Activated CD4-positive, alpha-beta memory T cell treated with anti-CD3 and anti-CD28 coated beads for 36 hours (primary cell): ENCODE measurements at regions not wholly inside any gene's neighbourhood (a gene's known extent, or its start where the extent isn't known, plus 50 kb on each side); places are given as distances from the start of the nearest gene placed in this dataset.

Experiments
- CTCF ChIA-PET: fragments of 350-600 bp; sonication (Branson Sonifier 250); formaldehyde crosslinking; loops from one replicate; lab custom pipeline; 2021; ENCODE audit warnings: antibody characterized with exemption, inconsistent platforms; lab: Charles Lee
- POLR2A ChIA-PET: fragments of 350-600 bp; sonication (Branson Sonifier 250); formaldehyde crosslinking; loops from one replicate; lab custom pipeline; 2021; ENCODE audit warnings: antibody characterized with exemption; lab: Charles Lee
- DNase-seq: peaks from one replicate; pipeline ENCODE4 v3.0.0-alpha.2; 2020
- H3K27ac Mint-ChIP-seq: one replicate; pipeline ENCODE4 v1.8.0; 2021; ENCODE audit warnings: mixed read lengths
- H3K27me3 Mint-ChIP-seq: one replicate; pipeline ENCODE4 v1.8.0; 2021; ENCODE audit warnings: mixed read lengths
- H3K36me3 Mint-ChIP-seq: one replicate; pipeline ENCODE4 v1.8.0; 2021; ENCODE audit warnings: mixed read lengths
- H3K4me1 Mint-ChIP-seq: one replicate; pipeline ENCODE4 v1.8.0; 2021; ENCODE audit warnings: low read depth, mixed read lengths
- H3K4me3 Mint-ChIP-seq: one replicate; pipeline ENCODE4 v1.8.0; 2021; ENCODE audit warnings: mild to moderate bottlenecking, mixed read lengths
- H3K9me3 Mint-ChIP-seq: one replicate; pipeline ENCODE4 v1.8.0; 2021; ENCODE audit warnings: mixed read lengths
- intact Hi-C: fragments of 100-400 bp; cut with micrococcal nuclease; formaldehyde crosslinking; loops from one replicate; pipeline ENCODE4 v1.15.1; 2023

DNA sequence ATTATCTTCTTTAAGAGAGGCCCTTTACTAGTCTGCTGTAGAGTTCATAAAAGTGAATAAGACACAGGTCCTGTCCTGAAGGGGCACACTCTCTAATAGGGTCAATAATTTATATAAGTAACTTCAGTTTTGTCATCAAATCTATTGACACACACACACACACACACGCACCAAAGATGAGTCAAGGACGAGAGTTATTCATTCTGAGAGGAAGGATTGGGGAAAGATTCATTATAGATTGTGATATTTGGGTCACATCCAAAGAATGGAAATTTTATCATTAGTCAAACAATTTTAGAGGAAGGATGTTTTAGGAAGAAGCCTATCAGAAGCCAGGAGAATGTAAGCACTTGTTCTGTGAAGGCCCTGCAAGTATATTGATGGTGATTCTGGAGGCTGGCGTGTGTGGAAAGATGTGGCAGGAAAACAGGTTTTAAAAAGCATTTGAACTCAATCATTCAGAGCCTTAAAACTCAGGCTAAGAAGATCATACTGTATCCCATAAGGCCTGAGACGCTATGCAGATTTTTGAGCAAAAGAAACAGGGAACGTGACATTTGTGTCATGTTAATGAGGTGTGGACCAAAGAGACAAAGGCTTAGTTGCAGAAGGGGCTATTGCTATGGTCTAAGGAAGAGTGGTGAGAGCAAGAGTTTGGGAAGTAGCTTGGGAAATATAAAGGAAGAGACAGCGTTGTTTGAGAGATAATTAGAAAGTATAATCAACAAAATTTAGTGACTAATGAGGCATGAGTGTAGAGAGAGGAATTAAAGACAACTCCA is 161.4 kb upstream of the PREP start:
- Mint-ChIP-seq H3K9me3 (peaks cover 4% of the 10 kb centered on the region), H3K4me1 (peaks cover 15% of the 10 kb centered on the region), H3K27ac (no peak overlapping the region), H3K4me3 (no peak overlapping the region), H3K36me3 (no peaks in the 10 kb centered on the region), H3K27me3 (peaks cover 2% of the 10 kb centered on the region)
- CTCF ChIA-PET = no interaction called here
- intact Hi-C loops = loop anchor here (5.0 kb wide), 1 partner anchor 72 kb away; no protein-coding TSS in a partner anchor
- no peak for DNase-seq
- POLR2A ChIA-PET = no interaction called here

DNA sequence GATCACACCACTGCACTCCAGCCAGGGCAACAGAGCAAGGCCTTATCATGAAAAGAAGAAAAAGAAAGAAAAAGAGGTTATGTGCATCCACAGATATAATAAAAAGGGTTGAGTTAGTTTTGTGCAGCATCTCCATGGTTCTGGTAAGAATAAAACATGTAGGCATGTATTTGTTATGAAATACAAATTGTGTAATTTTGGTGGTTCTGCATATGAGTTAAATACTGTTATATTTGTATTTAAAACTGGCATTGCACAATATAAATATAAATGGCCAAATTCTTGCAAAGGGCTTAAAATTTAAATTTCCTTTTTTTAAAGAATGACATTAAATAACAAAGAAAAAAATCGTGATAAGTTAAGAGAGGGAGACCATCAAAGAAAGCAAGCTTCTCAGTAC is 159.1 kb upstream of the PREP start:
- Mint-ChIP-seq H3K4me3 (no peak overlapping the region), H3K4me1 (peaks cover 10% of the 10 kb centered on the region), H3K36me3 (no peaks in the 10 kb centered on the region), H3K9me3 (peaks cover 4% of the 10 kb centered on the region), H3K27me3 (peaks cover 4% of the 10 kb centered on the region), H3K27ac (no peak overlapping the region)
- DNase-seq = no peak
- ChIA-PET POLR2A (no interaction called here), CTCF (interaction anchor here (0.7 kb wide), 1 partner anchor 61 kb away, joined by 3 read pairs; no protein-coding TSS in a partner anchor)
- intact Hi-C loops = loop anchor here (5.0 kb wide), 1 partner anchor 70 kb away; no protein-coding TSS in a partner anchor

DNA sequence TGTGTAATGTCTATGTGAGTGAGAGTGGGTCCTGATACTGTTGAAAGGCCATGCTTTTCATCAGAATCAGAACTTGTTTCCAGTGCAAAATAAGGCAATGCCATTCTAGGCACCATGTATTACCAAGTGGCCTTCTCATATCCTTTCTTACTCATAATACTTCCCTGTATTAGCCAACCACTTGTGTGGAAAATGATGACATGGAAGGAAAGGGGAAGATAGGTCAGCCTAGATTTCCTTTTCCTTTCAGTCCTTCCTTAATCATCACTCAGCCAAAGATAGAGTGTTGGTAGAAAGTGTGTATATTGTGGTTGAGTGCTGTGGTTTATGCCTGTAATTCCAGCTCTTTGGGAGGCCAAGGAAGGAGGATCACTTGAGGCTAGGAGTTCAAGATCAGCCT is 158.6 kb upstream of the PREP start:
- Mint-ChIP-seq H3K4me1 (peaks cover 9% of the 10 kb centered on the region), H3K9me3 (peaks cover 5% of the 10 kb centered on the region), H3K36me3 (no peaks in the 10 kb centered on the region), H3K4me3 (no peak overlapping the region), H3K27me3 (peaks cover 3% of the 10 kb centered on the region), H3K27ac (no peak overlapping the region)
- DNase-seq = no peak
- CTCF ChIA-PET = interaction anchor here (0.7 kb wide), 1 partner anchor 61 kb away, joined by 3 read pairs; no protein-coding TSS in a partner anchor
- POLR2A ChIA-PET = no interaction called here
- intact Hi-C loops = loop anchor here (2.0 to 5.0 kb wide), 3 partner anchors 39 to 69 kb away; no protein-coding TSS in a partner anchor

DNA sequence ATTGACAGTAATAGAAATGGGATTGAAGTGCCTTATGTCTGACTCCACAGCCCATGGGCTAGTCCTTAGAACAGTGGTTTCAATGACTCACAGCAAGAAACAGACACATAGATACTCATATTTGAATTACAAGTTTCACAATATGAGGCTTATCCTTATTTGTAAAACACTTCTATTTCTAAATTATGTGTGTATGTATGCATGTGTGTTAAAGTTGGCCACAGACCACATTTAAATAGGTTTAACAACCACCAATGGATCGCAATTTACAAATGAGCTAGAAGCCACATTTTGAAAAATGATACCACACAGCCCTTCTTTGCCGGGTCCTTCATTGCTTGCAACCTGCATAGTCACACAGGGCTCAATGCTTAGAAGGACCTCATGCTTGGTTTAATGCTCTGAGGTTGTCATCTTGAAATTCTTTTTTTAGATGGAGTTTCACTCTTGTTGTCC is 157.8 kb upstream of the PREP start:
- POLR2A ChIA-PET = interaction anchor here (1.0 kb wide), 1 partner anchor 60 kb away, joined by 4 read pairs; no protein-coding TSS in a partner anchor
- no peaks in the 10 kb centered on the region for H3K36me3 Mint-ChIP-seq
- intact Hi-C loops = loop anchor here (1.0 to 5.0 kb wide), 5 partner anchors 38 to 86 kb away; no protein-coding TSS in a partner anchor
- H3K27ac Mint-ChIP-seq = peak overlapping the region; percentile 26
- peaks cover 11% of the 10 kb centered on the region for H3K9me3 Mint-ChIP-seq
- peaks cover 9% of the 10 kb centered on the region for H3K4me1 Mint-ChIP-seq
- CTCF ChIA-PET = interaction anchor here (0.6 to 1.3 kb wide), 2 partner anchors 18 to 76 kb away, joined by 3 read pairs; no protein-coding TSS in a partner anchor
- H3K27me3 Mint-ChIP-seq = peaks cover 10% of the 10 kb centered on the region
- no peak overlapping the region for H3K4me3 Mint-ChIP-seq
- peak; percentile 22 for DNase-seq

DNA sequence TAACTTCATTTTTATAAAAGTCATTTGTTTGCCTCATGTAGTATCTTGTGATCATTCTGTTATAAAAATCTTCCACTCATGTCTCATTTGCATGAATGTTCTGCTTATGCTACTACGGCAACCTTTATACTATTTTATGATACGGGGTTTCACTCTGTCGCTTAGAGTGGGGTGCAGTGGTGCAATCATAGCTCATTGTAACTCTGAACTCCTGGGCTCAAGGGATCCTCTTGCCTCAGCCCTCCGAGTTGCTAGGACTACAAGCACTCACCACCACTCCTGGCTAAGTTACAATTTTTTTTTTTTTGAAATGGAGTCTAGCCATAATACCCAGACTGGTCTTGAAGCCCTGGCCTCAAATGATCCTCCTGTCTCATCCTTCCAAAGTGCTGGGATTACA is 154.4 kb upstream of the PREP start:
- Mint-ChIP-seq H3K9me3 (peaks cover 7% of the 10 kb centered on the region), H3K27me3 (peaks cover 10% of the 10 kb centered on the region), H3K4me1 (peaks cover 9% of the 10 kb centered on the region), H3K4me3 (no peak overlapping the region), H3K27ac (no peak overlapping the region), H3K36me3 (no peaks in the 10 kb centered on the region)
- intact Hi-C loops = no loop called here
- DNase-seq = no peak
- POLR2A ChIA-PET = no interaction called here
- CTCF ChIA-PET = interaction anchor here (1.1 kb wide), 1 partner anchor 125 kb away, joined by 3 read pairs; no protein-coding TSS in a partner anchor

DNA sequence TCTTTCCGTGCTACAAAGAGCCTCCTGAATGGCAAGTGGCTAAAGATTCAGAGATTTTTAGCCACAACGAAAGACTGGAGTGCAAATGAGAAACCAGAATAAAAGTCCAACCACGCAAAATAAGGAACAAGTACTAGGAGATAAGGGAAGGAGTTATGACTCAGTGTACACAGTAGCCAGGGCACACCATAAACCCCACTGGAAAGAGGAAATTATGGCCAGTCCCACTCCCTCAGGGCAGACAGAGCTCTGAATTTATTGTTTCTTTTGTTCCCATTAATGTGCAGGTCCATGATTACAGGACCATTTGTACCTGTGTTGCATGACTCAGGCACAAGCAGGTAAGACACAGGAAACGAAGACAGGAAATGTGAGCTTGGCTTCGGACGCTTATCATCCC is 150.3 kb upstream of the PREP start:
- Mint-ChIP-seq H3K4me3 (no peak overlapping the region), H3K4me1 (no peaks in the 10 kb centered on the region), H3K36me3 (no peaks in the 10 kb centered on the region), H3K27me3 (peaks cover 12% of the 10 kb centered on the region), H3K9me3 (peaks cover 7% of the 10 kb centered on the region), H3K27ac (no peak overlapping the region)
- intact Hi-C loops = no loop called here
- ChIA-PET POLR2A (no interaction called here), CTCF (interaction anchor here (0.9 kb wide), 1 partner anchor 27 kb away, joined by 3 read pairs; no protein-coding TSS in a partner anchor)
- no peak for DNase-seq

DNA sequence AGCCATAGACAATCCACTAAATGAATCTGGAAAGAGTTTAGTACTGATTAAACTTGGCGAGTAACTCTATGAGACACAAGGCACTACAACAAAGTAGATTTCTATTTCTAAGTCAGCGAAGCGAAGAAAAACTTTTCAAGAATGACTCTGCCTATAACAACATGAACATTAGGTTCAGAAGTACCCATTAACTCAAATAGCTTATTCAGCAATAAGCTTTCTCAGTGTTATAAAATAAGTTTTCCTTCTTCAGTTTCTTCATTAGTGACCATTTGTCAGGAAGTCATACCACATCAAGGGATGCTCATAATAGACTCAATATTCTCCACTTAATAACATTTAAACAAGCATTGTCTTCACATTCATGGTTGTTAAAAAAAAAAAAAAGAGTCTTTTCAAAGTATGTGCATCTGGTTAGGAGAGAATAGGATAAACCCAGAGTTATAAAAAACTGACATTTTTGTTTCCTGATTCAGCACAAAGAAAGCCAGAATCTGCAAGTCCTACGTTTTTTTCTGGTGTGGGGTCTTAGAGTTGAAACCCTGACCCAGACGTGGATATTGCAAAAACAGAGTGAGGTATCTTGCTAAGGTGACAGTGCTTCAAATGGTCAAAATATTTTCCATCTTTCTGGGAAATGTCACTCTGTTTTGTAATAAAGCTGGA is 148.2 kb upstream of the PREP start:
- POLR2A ChIA-PET = no interaction called here
- intact Hi-C loops = no loop called here
- CTCF ChIA-PET = no interaction called here
- DNase-seq = no peak
- Mint-ChIP-seq H3K4me1 (no peaks in the 10 kb centered on the region), H3K27ac (no peak overlapping the region), H3K9me3 (peaks cover 2% of the 10 kb centered on the region), H3K4me3 (no peak overlapping the region), H3K27me3 (peaks cover 8% of the 10 kb centered on the region), H3K36me3 (no peaks in the 10 kb centered on the region)

DNA sequence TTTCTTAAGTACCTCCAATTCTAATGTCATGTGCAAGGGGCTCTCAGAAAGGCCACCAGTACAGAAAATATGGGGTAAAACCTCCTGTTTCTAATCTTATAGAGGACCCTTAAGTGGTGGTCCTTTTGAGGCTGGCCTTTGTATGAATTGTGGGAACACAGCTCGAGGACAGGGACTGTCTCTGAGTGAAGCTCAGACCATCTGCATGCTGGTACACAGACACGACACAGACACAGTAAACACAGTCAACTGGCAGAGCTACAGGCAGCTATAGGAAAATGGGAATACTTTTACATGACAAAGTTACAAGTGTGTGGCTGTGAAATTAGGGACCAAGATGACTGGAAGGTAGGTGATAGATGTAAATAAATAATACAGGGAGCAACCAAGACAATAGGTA is 143.9 kb upstream of the PREP start:
- Mint-ChIP-seq H3K27me3 (peaks cover 5% of the 10 kb centered on the region), H3K4me3 (no peak overlapping the region), H3K4me1 (no peaks in the 10 kb centered on the region), H3K36me3 (no peaks in the 10 kb centered on the region), H3K9me3 (no peaks in the 10 kb centered on the region), H3K27ac (no peak overlapping the region)
- ChIA-PET POLR2A (no interaction called here), CTCF (no interaction called here)
- no peak for DNase-seq
- intact Hi-C loops = no loop called here

DNA sequence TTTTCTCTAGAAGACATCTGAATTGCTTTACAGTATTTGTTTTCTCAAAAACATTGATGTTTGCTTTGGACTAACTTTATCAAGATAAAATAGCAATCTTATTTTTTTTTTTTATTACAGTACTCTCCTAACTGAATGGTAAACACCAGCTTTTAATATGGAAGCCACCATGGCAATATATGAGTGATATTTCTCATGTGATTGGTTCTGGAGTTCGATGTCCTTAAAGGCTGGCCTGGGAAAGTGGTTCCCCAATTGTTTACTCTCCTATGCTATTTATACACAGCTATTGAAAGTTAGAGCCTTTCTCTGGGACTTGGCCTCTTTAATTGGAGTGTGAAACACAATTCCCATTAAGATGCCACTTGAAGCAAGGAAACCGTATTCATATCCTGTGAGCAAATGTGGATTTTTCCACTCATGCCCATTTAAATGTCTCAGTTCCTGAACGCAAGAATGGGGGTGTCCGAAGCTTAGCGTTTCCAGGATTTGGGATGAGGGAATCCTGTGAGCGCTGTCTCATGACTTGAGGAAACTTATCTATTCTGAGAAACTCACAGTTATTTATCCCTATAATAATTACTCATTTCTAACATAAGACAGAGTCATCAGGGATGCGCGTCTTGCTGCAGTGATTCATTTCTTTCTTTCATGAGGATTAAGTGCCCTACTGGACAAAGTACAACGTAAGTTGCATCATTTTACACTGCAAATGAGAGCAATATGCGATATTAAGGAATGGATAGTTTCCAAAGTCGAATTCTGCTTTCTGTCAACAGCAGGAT is 143.3 kb upstream of the PREP start:
- Mint-ChIP-seq H3K4me1 (no peaks in the 10 kb centered on the region), H3K4me3 (no peak overlapping the region), H3K36me3 (no peaks in the 10 kb centered on the region), H3K9me3 (no peaks in the 10 kb centered on the region), H3K27me3 (peaks cover 5% of the 10 kb centered on the region), H3K27ac (no peak overlapping the region)
- no peak for DNase-seq
- POLR2A ChIA-PET = no interaction called here
- intact Hi-C loops = no loop called here
- CTCF ChIA-PET = interaction anchor here (0.8 kb wide), 1 partner anchor 37 kb away, joined by 3 read pairs; no protein-coding TSS in a partner anchor

DNA sequence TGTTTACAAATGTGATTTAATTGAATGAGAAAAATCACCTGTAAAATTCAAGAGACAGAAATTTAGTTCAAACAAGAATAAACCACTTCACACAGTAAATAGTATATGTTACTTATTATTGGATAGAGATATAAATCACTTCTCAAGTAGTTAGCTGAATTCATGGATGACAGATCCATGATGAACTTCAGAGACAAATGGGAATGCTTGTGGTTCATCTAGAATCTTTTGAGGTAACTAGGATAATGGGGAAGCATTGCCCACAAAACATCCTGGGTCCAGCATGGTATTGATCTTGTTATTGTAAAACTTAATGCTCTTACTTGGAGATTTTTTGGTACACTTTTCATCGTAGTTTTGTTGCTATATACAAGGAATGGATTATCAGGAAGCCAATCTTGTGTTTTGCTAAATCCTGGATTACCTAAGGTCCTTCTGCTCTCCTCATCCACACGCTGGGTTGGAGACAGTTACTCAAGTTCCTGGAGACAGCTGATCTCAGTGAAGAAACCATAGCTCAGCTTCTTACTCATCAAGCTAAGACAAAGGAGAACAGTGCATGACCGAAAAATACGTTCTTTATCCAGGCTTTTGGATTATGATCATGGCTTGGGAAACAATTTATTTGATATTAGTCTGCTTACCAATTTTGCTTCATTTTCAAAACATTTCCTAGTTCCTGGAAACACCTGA is 142.5 kb upstream of the PREP start:
- Mint-ChIP-seq H3K27me3 (peaks cover 5% of the 10 kb centered on the region), H3K4me3 (no peak overlapping the region), H3K36me3 (no peaks in the 10 kb centered on the region), H3K27ac (no peak overlapping the region), H3K4me1 (no peaks in the 10 kb centered on the region), H3K9me3 (no peaks in the 10 kb centered on the region)
- intact Hi-C loops = no loop called here
- DNase-seq = no peak
- ChIA-PET CTCF (interaction anchor here (0.8 kb wide), 1 partner anchor 38 kb away, joined by 3 read pairs; no protein-coding TSS in a partner anchor), POLR2A (no interaction called here)

DNA sequence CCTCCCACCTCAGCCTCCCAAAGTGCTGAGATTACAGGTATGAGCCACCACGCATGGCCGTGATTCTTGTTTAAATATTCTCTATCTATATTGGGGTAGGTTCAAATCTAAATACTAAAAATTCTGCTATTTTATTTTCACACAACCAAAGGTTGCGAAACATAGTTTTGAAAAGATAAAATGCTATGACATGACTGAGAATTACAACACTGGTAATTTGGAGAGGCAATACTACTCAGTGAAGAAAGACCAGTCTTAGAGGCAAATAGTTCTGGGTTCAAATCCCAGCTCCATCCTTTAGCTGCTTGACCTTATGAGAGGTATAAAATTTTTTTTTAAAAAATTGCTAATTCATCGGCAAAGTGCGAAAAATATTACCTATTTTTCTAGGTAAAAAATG is 137.0 kb upstream of the PREP start:
- ChIA-PET POLR2A (no interaction called here), CTCF (interaction anchor here (0.7 kb wide), 1 partner anchor 575 kb away, joined by 4 read pairs; no protein-coding TSS in a partner anchor)
- intact Hi-C loops = no loop called here
- no peak overlapping the region for H3K27ac Mint-ChIP-seq
- H3K4me1 Mint-ChIP-seq = no peaks in the 10 kb centered on the region
- no peaks in the 10 kb centered on the region for H3K27me3 Mint-ChIP-seq
- no peak for DNase-seq
- no peaks in the 10 kb centered on the region for H3K36me3 Mint-ChIP-seq
- no peak overlapping the region for H3K4me3 Mint-ChIP-seq
- H3K9me3 Mint-ChIP-seq = no peaks in the 10 kb centered on the region
